Breast epithelium (tissue), 3 donors: ENCODE measurements at regions not wholly inside any gene's neighbourhood (a gene's known extent, or its start where the extent isn't known, plus 50 kb on each side); places are given as distances from the start of the nearest gene placed in this dataset.

Experiments
- CTCF ChIP-seq, 3 donors: fragments of 450-650 bp; IDR thresholded peaks; one replicate each; pipeline ENCODE4 v1.5.1; 2016 to 2017; ENCODE audit warnings: antibody characterized with exemption in 3 of 3, mild to moderate bottlenecking in 3 of 3, moderate library complexity in 3 of 3
- POLR2A ChIP-seq: fragments of 450-650 bp; IDR thresholded peaks from one replicate; pipeline ENCODE4 v1.6.1; 2016; ENCODE audit warnings: antibody characterized with exemption, mild to moderate bottlenecking, moderate library complexity

- TF ChIP-seq CTCF (IDR thresholded peaks at IDR 0.05) (no peak), POLR2A (no peak)
Measured at GRCh38 chr21:36210779-36211659, 54.4 kb downstream of the DOP1B start.
